ENCODE measurements at regions not wholly inside any gene's neighbourhood (a gene's known extent, or its start where the extent isn't known, plus 50 kb on each side); places are given as distances from the start of the nearest gene placed in this dataset.

DNA sequence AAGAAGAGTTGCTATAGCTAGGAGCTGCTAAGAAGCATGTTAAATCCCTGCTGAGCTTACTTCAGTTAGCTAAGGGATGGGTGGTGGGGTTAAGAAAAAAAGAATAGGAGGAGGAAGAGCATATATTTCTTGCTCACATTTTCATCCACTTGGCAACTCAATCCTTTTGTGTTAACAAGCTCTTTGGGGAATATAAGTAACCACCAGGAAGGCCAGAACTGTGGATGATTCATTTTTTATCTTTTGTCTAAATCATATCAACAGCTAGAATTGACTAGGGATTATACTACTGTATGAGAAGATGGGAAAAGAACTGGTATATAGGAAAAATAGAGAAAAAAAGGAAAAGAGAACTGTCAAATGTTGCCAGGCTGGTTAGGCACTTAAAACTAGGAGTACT is 555.3 kb upstream of the ARRDC3 start:
- Histone ChIP-seq H3K4me1 (ENCODE audit: control insufficient read depth, insufficient read depth, low read length) (no peaks in the 10 kb centered on the region), H3K4me3 (no peak overlapping the region), H3K79me2 (ENCODE audit: control insufficient read depth, insufficient read depth, low read length) (no peaks in the 10 kb centered on the region), H3K9me3 (replicated peaks; ENCODE audit: control insufficient read depth, insufficient read depth, low read length) (no peaks in the 10 kb centered on the region), H3K4me2 (ENCODE audit: control insufficient read depth, insufficient read depth) (no peak overlapping the region), H3K27ac (ENCODE audit: control insufficient read depth, insufficient read depth) (no peak overlapping the region), H3K9ac (ENCODE audit: control insufficient read depth, insufficient read depth, low read length) (no peak overlapping the region), H2AFZ (ENCODE audit: control insufficient read depth, low read depth, low read length) (no peak overlapping the region), H4K20me1 (ENCODE audit: control insufficient read depth, insufficient read depth) (no peaks in the 10 kb centered on the region), H3K36me3 (ENCODE audit: control insufficient read depth in 2 of 2, insufficient read depth in 2 of 2, low read length in 1 of 2) (no peaks in the 10 kb centered on the region), H3K27me3 (replicated peaks in 1 of 2; ENCODE audit: control insufficient read depth in 2 of 2, insufficient read depth in 2 of 2, low read length in 1 of 2) (no peaks in the 10 kb centered on the region)
- no peak for TF ChIP-seq SIX5 (IDR thresholded peaks at IDR 0.05; ENCODE audit: low read depth, low read length, severe bottlenecking)
- TF ChIP-seq, protein P1, sequence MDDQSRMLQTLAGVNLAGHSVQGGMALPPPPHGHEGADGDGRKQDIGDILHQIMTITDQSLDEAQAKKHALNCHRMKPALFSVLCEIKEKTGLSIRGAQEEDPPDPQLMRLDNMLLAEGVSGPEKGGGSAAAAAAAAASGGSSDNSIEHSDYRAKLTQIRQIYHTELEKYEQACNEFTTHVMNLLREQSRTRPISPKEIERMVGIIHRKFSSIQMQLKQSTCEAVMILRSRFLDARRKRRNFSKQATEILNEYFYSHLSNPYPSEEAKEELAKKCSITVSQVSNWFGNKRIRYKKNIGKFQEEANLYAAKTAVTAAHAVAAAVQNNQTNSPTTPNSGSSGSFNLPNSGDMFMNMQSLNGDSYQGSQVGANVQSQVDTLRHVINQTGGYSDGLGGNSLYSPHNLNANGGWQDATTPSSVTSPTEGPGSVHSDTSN (IDR thresholded peaks at IDR 0.05; ENCODE audit: insufficient replicate concordance, low read depth, low read length), result no peak
- TF ChIP-seq IRF4 (IDR thresholded peaks at IDR 0.05; ENCODE audit: low read depth, low read length), result no peak
- TF ChIP-seq CBX3 (IDR thresholded peaks at IDR 0.05; ENCODE audit: borderline replicate concordance, low read depth), result no peak
- TF ChIP-seq RCOR1 (conservative IDR thresholded peaks at IDR 0.05; ENCODE audit: low read depth, low read length), result no peak
- TF ChIP-seq ZSCAN29 (IDR thresholded peaks at IDR 0.05), result no peak
- no peak for TF ChIP-seq IKZF1 (conservative IDR thresholded peaks at IDR 0.05)
- no peak for TF ChIP-seq EED (IDR thresholded peaks at IDR 0.05; ENCODE audit: low read depth)
- no peak for TF ChIP-seq MLLT1 (IDR thresholded peaks at IDR 0.05)
- no peak for TF ChIP-seq YBX1 (IDR thresholded peaks at IDR 0.05)
- no peak for TF ChIP-seq POLR2AphosphoS2 (IDR thresholded peaks at IDR 0.05; ENCODE audit: low read depth, low read length)
- TF ChIP-seq KDM1A (IDR thresholded peaks at IDR 0.05; ENCODE audit: borderline replicate concordance), result no peak
- SMC1A ChIA-PET (ENCODE audit: uncharacterized antibody, unreplicated experiment), result no interaction called here
- no peak for DNase-seq (ENCODE audit: low read depth, low spot score)
- ATAC-seq, result no peak
- POLR2A ChIA-PET, result no interaction called here
- intact Hi-C loops (cut with micrococcal nuclease; ENCODE audit: unreplicated experiment), result no loop called here
- FAIRE-seq, result no peak
- CTCF ChIA-PET, result interaction anchor here (1.1 kb wide), 1 partner anchor 9 kb away, joined by 4 read pairs; no protein-coding TSS in a partner anchor
- in situ Hi-C loops (cut with MboI), result no loop called here
- BruUV-seq (replicated peaks), result no TSS peak
- RAD21 ChIA-PET (ENCODE audit: unreplicated experiment), result no interaction called here

Data from GM12878 (cell line).